GM19452 (cell line): ENCODE measurements at regions not wholly inside any gene's neighbourhood (a gene's known extent, or its start where the extent isn't known, plus 50 kb on each side); places are given as distances from the start of the nearest gene placed in this dataset.
"Not testable (repeated sequence)": the region's sequence is repeated elsewhere in the genome, so short reads cannot be mapped to it uniquely, and the experiment has no call there.

Experiments
- ATAC-seq: cut with Tn5 transposase; IDR thresholded peaks from one replicate; pipeline ENCODE4 v1.9.1; 2021; ENCODE audit not compliant: unreplicated experiment

DNA sequence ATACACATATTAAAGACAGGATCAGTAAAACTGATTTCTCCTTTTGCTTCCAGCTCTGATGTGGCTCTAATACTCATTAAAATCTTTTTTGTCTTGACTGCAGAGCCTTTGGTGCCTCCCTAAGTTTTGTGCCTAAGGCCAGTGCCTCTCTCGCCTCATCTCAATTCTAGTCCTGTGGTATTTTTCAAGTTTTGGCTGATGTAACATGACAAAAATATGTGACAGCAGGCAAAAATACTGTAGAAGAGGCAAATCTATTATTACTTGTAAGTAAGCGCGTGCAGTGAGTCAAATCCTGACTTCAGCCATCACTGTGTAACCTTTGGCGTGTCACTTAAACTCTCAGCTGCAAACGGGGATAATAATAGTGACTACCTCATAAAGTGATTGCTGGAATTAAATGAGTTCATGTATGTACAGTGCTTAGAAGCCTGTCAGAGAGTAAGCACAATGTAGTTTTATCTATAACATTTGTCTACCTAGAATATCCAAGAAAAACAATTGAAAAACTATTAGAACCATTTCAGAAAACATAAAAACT, 74.0 kb downstream of the MAB21L3 start:
- ATAC-seq, result no peak

DNA sequence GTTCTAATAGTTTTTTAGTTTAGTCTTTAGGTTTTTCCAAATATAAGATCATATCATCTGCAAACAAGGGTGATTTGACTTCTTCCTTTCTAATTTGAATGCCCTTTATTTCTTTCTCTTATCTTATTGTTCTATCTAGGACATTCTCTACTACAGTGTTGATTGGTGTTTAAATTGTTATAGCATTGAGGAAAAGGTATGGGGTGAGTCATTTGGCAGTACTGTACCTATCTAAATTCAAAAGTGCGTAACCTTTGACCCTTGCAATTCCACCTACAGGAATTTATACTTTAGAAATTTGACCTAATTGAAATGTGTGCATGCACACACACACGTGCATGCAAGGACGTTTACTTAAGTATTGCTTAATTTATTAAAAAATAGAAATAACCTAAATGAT, 78.3 kb downstream of the MAB21L3 start:
- ATAC-seq, result no peak

DNA sequence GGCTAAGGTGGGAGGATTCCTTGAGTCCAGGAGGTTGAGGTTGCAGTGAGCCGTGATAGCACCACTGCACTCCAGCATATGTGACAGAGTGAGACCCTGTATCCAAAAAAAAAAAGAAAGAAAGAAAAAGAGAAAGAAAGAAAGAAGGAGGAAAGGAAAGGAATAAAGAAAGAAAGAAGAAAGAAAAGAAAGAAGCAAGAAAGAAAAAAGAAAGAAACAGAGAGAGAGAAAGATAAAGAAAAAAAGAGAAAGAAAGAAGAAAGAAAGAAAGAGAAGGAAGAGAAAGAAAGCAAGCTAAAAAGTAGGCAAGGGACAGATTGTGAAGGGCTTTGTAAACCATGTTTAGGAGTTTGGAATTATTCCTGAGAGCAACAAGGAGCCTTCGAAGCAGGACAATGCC, 80.1 kb downstream of the MAB21L3 start:
- no peak for ATAC-seq

DNA sequence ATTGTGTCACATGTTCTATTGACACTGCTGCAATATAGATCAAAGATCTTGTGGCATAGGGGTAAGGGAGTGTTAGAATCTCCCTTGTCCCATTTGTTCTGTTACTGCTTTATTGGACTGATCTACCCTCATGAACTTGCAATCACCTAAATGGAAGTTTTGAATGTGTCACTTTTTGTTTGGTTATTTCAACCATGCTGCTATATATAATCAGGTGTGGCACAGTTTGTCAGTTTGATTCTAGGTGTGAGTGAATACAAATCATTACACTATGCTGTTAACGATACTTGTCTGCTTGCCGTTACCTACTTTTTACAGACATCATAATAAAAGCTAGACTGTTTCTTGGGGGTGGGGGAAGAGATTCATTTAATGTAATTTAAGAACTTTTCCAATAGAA, 82.6 kb downstream of the MAB21L3 start:
- ATAC-seq, result no peak

DNA sequence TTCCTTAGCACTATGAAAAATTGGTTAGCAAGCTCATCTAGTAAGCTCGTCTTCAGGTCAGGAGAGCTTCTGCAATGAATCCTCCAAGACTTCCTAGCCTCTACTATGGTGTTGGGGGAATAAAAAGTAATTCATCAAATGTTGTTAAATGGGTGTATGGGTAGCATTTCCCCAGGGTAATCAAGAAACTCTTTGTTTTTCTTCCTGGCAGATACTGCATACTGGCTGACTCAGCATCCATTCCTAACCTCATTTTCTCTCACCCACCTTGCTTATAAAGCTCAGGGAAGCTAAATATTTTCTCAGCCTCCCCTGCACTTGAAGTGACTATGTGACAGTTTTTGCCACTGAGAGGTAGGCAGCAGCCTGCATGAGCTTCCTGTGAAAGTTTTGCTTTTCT, 83.4 kb downstream of the MAB21L3 start:
- ATAC-seq, result no peak

DNA sequence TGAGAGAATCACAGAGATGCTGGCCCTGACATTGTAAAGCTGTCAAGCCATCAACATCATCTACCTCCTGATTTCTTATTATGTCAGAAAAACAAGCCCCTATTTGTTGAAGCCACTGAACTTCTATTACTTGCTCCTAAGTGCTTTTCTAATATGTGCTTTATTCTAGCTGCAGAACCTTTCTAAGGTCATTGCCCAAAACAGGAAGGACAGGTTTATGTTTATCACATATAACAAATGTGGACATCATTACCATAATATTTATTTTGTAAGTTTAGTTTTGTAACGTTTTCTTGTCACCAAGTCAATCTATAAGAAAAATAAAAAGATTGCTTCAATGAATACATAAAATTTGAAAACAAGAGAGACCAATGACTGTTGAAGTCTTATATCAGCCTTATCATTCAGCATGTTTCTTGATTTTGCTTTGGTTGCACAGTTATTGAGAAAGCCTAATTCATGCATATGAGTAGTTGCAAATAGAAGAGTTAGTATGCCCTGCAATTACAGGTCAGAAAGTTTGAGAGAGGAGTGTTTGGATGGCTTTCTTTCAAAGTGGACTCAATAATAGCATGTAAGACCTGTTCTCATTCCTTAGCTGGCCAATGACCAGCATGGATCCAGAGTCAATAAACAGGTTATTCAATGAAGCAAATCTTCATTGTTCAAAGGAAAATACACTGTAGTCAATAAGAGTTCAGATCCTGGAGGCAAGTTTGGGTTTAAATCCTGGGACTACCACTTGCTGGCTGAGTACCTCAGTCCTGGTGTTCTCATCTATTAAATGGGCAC, 84.1 kb downstream of the MAB21L3 start:
- no peak for ATAC-seq

DNA sequence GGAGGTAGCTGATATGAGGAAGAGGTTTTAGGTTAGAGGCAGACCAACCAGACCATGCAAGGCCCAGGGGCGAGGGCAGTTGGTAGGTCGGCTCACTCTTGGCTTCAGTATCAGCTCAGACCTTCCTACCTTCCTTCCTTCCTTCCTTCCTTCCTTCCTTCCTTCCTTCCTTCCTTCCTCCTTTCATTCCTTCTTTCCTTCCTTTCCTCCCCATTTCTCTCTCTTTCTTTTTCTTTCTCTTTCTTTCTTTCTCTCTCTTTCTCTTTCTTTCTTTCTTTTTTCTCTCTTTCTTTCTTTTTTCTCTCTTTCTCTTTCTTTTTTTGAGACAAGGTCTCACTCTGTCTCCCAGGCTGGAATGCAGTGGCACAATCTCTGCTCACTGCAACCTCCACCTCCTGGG, 89.1 kb downstream of the MAB21L3 start:
- not testable (repeated sequence) for ATAC-seq

DNA sequence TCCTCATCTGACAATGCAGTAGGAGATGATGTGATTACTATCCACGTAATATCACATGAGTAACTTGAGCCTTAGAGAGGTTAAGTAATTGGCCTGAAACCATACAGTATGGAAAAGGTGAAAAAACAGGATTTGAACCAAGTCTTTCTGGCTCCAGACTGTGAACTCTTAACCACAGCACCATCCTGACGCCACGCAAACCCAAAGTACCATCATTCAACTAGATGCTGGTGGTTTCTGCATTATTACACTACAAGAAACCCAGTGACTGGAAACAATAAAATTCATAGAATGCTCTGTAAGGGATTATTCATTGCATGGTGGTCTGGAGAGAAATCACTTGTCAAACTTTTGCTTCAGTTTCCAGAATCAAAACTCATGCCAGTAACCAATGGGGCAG, 90.7 kb downstream of the MAB21L3 start:
- no peak for ATAC-seq

DNA sequence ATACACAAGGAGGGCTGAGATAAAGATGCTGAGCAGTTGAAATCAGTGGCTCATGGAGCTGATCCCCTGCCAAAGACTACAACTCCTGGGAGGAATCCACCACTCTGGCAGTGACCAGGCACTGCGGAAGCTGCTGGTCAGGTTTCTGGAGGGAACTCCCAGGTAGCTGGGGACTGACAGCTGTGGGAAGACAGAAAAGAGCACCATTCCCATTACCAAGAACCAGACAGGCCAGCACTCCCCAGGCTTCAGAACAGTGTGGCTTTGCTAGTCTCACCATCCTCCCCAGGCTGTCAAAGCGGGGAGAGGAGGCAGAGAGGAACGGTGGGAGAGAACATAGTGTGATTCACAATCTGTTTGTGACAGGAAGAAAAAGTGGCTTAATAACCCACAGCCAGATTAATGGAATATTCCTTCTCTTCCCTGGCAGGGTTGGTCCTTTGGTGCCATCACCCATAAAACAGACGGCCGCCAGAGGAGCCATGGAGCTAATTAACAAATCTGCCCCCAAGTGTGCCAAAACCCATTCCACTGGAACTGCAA, 92.1 kb downstream of the MAB21L3 start:
- ATAC-seq, result no peak

DNA sequence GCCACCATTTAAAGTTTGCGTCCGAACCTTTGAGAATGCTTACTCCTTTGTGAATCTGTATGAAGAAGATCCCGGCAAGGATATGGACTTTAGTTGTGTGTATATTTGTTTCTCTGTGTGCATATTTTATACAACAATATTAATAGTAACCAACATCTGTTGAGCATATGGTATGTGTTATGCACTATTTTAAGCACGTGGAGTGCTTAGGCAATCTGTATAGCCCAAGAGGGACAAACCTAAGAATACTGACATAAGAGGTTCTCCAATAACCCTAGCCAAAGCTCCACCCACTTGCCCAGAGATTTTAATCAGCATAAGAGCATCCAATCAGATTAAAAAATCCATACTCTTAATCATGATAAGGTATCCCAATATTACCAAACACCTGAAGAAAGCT, 92.7 kb downstream of the MAB21L3 start:
- ATAC-seq, result no peak

DNA sequence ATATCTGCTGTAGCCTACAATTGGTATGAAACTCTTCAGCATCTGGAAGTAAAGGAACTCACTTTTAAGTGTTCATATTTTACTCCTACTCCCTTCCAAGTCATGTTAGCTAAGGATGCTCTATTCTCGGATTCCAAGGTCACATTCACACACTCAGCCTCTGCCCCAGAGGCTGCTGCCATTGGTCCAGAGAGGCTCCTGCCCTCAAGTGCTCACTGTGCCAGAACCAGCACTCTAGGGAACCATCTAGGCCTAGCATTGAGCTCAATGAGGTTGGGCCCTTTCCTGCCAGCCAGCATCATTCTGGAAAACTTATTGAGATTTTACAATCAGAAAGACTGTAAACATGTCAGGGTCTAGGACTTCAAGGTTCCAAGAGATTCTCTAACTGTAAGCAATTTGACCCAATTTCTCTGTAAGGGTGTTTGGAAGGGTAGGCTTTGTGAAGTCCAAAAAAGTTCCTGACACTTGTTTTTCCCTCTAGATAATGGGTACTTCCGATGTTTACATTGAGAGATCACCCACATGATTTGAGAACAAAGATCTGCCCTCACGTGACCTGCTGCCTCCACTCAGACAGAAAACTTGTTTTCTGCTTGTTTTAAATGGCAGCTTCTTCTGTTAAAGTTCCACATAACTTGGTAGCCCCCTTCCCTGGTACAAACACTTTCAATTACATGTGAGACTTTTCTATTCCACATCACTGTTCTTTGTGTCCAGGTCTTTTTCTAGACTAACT, 94.9 kb downstream of the MAB21L3 start:
- ATAC-seq, result no peak

DNA sequence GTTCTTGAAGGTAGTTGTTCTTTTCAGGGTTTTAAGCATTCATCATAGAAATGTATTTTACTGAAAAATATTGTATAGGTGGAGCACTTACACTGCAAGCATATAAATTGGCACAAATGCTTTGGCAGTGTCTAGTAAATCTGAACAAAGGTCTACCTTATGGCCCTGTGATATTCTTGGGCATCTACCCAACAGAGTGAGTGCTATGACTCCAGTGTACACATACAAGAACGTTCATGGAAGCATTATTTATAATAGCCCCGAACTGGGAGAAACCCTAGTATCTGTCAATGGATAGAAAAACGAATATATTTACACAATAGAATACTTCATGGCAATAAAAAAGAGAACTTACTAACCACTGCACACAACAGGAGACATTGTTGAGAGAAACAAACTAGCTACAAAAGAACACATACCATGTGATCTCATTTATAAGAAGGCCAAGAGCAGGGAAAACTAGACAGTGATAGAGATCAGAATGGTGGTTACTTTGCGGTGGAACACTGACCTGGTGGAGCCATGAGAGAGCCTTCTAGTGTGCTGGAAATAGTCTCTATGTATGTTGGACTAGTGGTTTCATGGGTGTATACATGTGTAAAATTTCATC, 96.0 kb downstream of the MAB21L3 start:
- ATAC-seq, result no peak

DNA sequence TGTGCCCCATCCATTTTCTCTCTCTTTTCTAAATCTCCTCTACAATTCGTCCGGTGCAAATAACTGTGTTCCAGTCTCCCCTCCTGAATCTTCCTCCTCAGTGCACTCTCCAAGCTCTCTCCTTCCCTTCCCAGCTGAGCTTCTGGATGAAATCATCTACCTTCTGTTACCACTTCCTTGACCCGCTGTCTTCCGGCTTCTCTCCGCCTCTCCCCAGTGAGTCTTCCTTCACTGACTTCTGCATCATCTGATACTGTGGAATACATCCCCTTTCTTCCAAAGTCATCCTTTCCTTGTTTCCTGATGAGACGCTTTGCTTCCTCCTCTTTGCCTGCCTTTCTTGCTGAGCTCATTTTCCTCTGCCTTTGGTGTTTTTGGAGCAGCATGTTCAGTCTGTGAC, 96.9 kb downstream of the MAB21L3 start:
- no peak for ATAC-seq

DNA sequence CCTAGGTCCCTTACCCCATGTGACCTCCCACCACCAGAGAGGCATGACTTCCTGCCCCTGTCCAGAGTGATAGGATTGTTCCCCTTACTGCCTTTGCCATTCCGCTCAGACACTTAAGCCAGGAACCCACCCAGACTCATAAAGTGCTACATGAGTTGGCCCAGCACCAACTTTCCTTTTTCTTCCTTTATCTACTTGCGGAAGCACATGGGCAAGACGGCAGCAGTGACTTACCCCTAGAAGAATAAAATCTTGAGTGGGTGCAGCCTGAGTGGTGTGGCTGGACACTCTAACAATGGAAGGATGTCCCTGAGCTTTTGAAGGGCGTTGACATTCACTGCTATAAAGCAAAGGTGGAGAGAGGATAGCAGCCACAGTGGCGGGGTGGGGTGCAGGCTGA, 100.1 kb downstream of the MAB21L3 start:
- ATAC-seq, result no peak

DNA sequence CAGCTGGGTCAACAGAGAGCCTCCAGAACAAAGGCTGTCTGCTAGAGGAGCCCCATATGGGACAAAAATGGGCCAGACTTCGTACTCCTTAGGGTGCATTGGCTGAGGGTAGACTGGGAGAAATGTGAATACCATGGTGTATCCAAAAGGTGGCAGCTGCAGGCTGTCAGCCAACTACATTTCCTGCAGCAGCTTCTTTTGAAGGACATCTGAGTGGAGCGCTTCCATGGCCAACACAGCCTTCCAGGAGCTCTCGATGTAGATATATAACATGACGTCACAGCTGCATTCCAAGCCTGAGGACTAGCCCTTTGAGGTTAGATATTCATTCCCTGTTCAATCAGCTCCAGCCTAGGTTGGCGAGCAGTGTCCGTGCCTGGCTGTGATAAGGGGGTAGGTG, 107.7 kb downstream of the MAB21L3 start:
- no peak for ATAC-seq

DNA sequence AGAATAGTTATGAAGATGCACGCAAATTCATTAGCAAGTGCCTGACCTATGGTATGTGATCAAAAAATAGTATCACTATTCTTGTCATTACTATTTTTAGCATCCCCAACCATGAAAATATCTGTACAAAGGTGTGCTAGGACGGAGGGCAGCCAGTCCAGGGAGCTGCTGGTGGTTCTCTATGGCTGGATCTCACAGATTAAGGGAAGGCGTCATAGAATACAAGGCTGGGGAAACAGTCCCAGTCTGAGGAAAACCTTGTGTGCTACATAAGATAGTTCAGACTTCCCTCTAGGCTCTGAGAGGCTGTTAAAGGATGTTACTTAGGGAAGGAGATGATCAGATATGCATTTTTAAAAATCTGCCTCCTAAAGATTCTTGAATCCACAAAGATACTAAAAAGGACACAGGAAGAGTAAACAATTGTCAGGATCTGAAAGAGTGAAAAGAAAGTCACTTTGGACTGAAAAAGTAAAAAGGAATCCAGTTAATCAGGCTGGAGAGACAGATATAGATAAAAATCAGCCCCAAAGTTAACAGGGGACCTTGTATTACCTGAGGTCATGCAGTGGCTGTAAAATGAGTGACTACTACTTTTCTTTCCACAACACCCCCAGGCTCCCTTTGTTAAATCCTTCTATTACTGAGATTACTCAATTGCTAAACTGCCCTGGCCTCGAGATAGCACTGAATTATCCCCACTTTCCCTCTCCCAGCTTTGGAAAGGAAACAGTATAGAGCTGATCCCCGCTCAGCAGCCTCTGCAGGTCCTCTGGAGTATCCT, 108.6 kb downstream of the MAB21L3 start:
- ATAC-seq, result no peak

DNA sequence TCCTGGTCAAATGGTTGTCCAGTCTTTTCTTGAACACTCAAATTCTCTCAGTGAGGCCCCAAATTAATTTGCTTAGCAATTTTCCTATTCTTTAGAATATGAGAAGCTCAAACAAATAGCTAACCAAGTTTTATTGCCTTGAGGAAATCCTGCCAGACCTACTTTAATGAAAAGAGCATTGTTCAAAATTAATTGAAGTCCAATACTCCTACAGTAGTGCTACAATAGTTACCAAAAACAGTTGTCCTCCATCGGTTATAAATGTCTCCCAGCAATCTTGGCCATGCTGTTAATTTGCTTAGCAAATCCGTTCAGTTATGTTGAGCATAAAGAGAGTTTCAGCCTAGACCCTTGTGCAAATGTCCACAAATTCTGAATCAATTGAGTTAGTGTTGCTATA, 112.9 kb downstream of the MAB21L3 start:
- ATAC-seq, result no peak

DNA sequence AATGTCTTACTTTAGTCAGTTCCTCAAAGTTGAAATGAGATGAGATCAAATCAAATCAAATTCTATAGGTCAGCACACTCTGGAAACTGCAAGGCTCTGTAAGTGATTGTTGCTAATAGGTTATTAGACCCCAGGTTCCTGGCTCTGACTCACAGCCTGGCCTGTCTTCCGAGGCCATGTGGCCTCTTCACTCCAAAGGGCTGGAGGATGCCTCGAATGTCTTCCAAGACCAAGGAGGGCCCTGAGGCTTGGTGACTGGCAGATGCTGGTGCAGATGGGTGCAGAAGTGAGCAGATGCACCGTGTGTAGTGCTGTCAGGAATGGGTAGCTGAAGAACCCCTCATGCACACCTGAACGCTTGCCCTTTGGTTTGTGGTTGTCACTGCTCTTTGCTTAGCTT, 113.4 kb downstream of the MAB21L3 start:
- no peak for ATAC-seq

DNA sequence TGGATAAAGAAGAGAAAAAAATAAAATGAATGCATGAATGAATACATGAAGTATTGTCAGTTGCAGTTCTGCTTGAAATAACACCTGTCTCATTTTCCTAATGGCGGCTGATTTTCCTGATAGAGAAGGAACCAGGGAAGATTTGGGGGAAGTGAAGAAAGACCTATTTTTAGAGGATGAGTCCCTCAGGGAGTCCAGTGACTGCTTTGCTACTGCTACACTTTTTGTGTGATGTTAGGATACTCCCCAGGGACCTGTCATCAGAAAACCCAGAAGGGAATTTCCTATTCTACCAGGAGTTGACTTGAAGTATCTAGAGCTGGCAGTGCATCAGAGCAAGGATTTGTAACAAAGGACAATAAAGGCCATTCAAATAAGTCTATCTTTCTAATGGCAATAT, 114.8 kb downstream of the MAB21L3 start:
- peak; percentile 43 for ATAC-seq

DNA sequence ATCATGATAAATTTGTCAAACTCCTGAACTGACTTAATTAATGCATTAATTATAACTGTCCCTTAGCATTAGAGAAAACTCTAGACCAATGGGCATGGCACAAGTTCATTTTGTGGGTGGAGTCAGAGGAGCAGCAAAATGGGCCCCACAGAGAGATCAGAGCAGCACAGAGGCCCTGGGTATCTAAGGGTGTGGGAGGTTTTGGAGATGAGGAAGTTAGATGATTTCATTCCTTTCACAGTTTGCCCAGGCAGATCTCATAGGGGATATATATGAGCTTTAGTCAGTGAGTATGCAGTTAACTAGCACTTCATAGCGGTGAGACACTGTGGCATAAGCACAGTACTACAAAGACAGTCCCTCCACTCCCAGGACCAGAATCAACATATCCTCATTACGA, 117.3 kb downstream of the MAB21L3 start:
- no peak for ATAC-seq

DNA sequence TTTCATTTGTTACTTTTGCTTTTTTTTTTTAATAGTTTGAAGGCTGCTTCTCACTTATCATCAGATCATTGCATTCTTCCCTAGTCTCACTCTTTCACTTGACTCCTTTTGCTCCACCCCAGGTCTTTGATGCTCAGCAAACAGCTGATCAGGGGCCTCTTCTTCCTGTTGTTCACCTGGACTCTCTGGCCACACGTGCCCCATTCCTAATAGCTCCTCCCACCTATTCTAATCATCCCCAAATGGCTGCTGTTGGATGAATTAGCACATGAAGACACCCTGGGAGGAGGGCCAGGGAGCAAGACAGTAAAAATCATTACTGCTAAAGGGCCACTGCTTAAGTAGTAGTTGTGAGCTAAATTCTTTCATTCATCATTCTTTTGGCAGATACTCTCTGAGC, 119.5 kb downstream of the MAB21L3 start:
- no peak for ATAC-seq
